ENCODE measurements at regions not wholly inside any gene's neighbourhood (a gene's known extent, or its start where the extent isn't known, plus 50 kb on each side); places are given as distances from the start of the nearest gene placed in this dataset.

DNA sequence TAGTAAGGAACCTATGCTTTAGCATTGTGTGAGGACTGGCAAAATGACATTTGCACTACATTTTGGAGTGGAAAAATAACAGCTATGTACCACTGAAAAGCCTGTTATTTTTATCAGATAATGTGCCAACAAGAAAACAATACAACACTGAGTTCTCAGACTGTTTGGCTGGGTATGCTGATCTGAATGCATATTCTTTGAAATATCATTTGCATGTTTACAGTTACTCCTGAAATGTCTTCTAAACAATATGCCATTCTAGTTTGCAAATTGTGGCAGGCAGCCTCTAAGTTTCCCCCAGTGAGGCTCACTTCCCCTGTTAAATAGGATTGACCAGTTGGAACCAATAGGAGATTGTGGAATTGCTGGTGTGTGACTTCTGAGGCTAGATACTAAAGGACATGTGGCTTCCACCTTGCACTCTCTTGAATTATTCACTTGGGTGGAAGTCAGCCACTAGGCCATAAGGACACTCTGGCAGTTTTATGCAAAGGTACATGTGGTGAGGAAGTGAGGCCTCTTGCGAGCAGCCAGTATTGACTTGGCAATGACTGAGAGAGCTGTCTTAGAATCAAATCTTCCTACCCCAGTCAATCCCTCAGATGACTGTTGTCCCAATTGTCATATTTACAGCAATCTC, 250.4 kb upstream of the PCSK5 start:
- no peak for TF ChIP-seq SMC3 (conservative IDR thresholded peaks at IDR 0.05; ENCODE audit: poor library complexity)
- no peak for TF ChIP-seq EP300 (conservative IDR thresholded peaks at IDR 0.05; ENCODE audit: poor library complexity, severe bottlenecking)
- no peak for TF ChIP-seq POLR2AphosphoS5 (IDR thresholded peaks at IDR 0.05)
- no peak for TF ChIP-seq MXI1 (conservative IDR thresholded peaks at IDR 0.05; ENCODE audit: poor library complexity, severe bottlenecking)
- no peak for TF ChIP-seq EZH2 (IDR thresholded peaks at IDR 0.05; ENCODE audit: borderline replicate concordance, insufficient read depth, low read length, poor library complexity, severe bottlenecking)
- no peak for TF ChIP-seq TAF1 (IDR thresholded peaks at IDR 0.05; ENCODE audit: low read depth)
- no peak for TF ChIP-seq RAD21 (conservative IDR thresholded peaks at IDR 0.05)
- TF ChIP-seq, protein P1, sequence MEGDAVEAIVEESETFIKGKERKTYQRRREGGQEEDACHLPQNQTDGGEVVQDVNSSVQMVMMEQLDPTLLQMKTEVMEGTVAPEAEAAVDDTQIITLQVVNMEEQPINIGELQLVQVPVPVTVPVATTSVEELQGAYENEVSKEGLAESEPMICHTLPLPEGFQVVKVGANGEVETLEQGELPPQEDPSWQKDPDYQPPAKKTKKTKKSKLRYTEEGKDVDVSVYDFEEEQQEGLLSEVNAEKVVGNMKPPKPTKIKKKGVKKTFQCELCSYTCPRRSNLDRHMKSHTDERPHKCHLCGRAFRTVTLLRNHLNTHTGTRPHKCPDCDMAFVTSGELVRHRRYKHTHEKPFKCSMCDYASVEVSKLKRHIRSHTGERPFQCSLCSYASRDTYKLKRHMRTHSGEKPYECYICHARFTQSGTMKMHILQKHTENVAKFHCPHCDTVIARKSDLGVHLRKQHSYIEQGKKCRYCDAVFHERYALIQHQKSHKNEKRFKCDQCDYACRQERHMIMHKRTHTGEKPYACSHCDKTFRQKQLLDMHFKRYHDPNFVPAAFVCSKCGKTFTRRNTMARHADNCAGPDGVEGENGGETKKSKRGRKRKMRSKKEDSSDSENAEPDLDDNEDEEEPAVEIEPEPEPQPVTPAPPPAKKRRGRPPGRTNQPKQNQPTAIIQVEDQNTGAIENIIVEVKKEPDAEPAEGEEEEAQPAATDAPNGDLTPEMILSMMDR (IDR thresholded peaks at IDR 0.05; ENCODE audit: poor library complexity, severe bottlenecking), result no peak
- TF ChIP-seq, protein P2, sequence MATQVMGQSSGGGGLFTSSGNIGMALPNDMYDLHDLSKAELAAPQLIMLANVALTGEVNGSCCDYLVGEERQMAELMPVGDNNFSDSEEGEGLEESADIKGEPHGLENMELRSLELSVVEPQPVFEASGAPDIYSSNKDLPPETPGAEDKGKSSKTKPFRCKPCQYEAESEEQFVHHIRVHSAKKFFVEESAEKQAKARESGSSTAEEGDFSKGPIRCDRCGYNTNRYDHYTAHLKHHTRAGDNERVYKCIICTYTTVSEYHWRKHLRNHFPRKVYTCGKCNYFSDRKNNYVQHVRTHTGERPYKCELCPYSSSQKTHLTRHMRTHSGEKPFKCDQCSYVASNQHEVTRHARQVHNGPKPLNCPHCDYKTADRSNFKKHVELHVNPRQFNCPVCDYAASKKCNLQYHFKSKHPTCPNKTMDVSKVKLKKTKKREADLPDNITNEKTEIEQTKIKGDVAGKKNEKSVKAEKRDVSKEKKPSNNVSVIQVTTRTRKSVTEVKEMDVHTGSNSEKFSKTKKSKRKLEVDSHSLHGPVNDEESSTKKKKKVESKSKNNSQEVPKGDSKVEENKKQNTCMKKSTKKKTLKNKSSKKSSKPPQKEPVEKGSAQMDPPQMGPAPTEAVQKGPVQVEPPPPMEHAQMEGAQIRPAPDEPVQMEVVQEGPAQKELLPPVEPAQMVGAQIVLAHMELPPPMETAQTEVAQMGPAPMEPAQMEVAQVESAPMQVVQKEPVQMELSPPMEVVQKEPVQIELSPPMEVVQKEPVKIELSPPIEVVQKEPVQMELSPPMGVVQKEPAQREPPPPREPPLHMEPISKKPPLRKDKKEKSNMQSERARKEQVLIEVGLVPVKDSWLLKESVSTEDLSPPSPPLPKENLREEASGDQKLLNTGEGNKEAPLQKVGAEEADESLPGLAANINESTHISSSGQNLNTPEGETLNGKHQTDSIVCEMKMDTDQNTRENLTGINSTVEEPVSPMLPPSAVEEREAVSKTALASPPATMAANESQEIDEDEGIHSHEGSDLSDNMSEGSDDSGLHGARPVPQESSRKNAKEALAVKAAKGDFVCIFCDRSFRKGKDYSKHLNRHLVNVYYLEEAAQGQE (IDR thresholded peaks at IDR 0.05; ENCODE audit: borderline replicate concordance), result no peak
- H3K27me3 ChIP-seq (ENCODE audit: insufficient read depth, low read depth, low read length), result no peaks in the 10 kb centered on the region
- H3K27ac ChIP-seq (ENCODE audit: low read length), result no peak overlapping the region
- no peaks in the 10 kb centered on the region for H3K36me3 ChIP-seq (ENCODE audit: insufficient read depth, low read length)
- no peak overlapping the region for H2AFZ ChIP-seq (ENCODE audit: low read depth, low read length)
- no peaks in the 10 kb centered on the region for H4K20me1 ChIP-seq (ENCODE audit: insufficient read depth)
- H3K4me3 ChIP-seq (ENCODE audit: low read length), result no peak overlapping the region
- H3K79me2 ChIP-seq (replicated peaks; ENCODE audit: insufficient read depth, low read length), result no peaks in the 10 kb centered on the region
- H3F3A ChIP-seq (ENCODE audit: insufficient read depth, low read length, poor library complexity, severe bottlenecking), result no peaks in the 10 kb centered on the region
- H3K4me2 ChIP-seq (ENCODE audit: low read length), result no peak overlapping the region
- H3K9me3 ChIP-seq (ENCODE audit: low read length), result no peaks in the 10 kb centered on the region
- H3K9ac ChIP-seq (ENCODE audit: low read length), result no peak overlapping the region
- H3K9me2 ChIP-seq (ENCODE audit: insufficient read depth, low read length), result no peaks in the 10 kb centered on the region

DNA sequence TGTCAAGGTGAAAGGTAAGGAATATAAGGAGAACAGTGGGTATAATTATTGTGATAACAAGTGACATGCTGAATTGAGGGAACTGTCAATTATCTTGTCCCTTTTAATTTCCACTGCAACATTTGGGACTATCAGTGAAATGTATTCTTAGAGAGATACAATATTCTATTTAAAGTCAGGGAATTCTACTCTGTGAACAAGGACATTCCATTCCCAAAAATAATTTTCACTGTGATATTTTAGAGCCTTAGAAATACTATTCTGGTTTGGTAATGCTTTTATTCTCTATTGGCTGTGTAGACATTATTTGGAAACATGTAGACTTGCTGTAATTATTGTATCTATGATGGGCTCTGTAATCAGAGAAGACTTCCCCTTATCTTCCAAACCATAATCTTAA, 248.0 kb upstream of the PCSK5 start:
- H3K27ac ChIP-seq (ENCODE audit: low read length), result no peak overlapping the region
- H4K20me1 ChIP-seq (ENCODE audit: insufficient read depth), result no peaks in the 10 kb centered on the region
- no peaks in the 10 kb centered on the region for H3K36me3 ChIP-seq (ENCODE audit: insufficient read depth, low read length)
- H3F3A ChIP-seq (ENCODE audit: insufficient read depth, low read length, poor library complexity, severe bottlenecking), result no peaks in the 10 kb centered on the region
- no peaks in the 10 kb centered on the region for H3K27me3 ChIP-seq (ENCODE audit: insufficient read depth, low read depth, low read length)
- no peaks in the 10 kb centered on the region for H3K9me3 ChIP-seq (ENCODE audit: low read length)
- no peak overlapping the region for H3K4me3 ChIP-seq (ENCODE audit: low read length)
- H3K9me2 ChIP-seq (ENCODE audit: insufficient read depth, low read length), result no peaks in the 10 kb centered on the region
- H3K9ac ChIP-seq (ENCODE audit: low read length), result no peak overlapping the region
- H3K4me2 ChIP-seq (ENCODE audit: low read length), result no peak overlapping the region
- H2AFZ ChIP-seq (ENCODE audit: low read depth, low read length), result no peak overlapping the region
- TF ChIP-seq POLR2AphosphoS5 (IDR thresholded peaks at IDR 0.05), result no peak
- TF ChIP-seq, protein P1 (IDR thresholded peaks at IDR 0.05; ENCODE audit: poor library complexity, severe bottlenecking), result no peak
- no peak for TF ChIP-seq MXI1 (conservative IDR thresholded peaks at IDR 0.05; ENCODE audit: poor library complexity, severe bottlenecking)
- TF ChIP-seq EZH2 (IDR thresholded peaks at IDR 0.05; ENCODE audit: borderline replicate concordance, insufficient read depth, low read length, poor library complexity, severe bottlenecking), result no peak
- TF ChIP-seq RAD21 (conservative IDR thresholded peaks at IDR 0.05), result no peak
- TF ChIP-seq, protein P2 (IDR thresholded peaks at IDR 0.05; ENCODE audit: borderline replicate concordance), result no peak
- H3K79me2 ChIP-seq (replicated peaks; ENCODE audit: insufficient read depth, low read length), result no peaks in the 10 kb centered on the region
